Loucy (cell line): ENCODE measurements at regions not wholly inside any gene's neighbourhood (a gene's known extent, or its start where the extent isn't known, plus 50 kb on each side); places are given as distances from the start of the nearest gene placed in this dataset.
"Not testable (repeated sequence)": the region's sequence is repeated elsewhere in the genome, so short reads cannot be mapped to it uniquely, and the experiment has no call there.

Experiments
- H2AFZ ChIP-seq: fragments of 200-600 bp; sonication (generic); 2 replicates; pipeline ENCODE4 v1.6.0; 2016; ENCODE audit warnings: antibody characterized with exemption, mild to moderate bottlenecking, low read length, moderate library complexity
- H3F3A ChIP-seq: fragments of 200-600 bp; 2 replicates; pipeline ENCODE4 v1.6.0; 2016; ENCODE audit warnings: antibody characterized with exemption, low read depth, mild to moderate bottlenecking
- H3K27me3 ChIP-seq: fragments of 200-600 bp; sonication (generic); 2 replicates; pipeline ENCODE4 v1.6.1; 2014; ENCODE audit warnings: low read length, mild to moderate bottlenecking; ENCODE audit not compliant: insufficient read depth, poor library complexity, severe bottlenecking
- H3K36me3 ChIP-seq: fragments of 200-600 bp; sonication (generic); 2 replicates; pipeline ENCODE4 v1.6.1; 2016; ENCODE audit warnings: low read length; ENCODE audit not compliant: insufficient read depth
- H3K4me1 ChIP-seq: fragments of 200-600 bp; sonication (generic); 2 replicates; pipeline ENCODE4 v1.5.1; 2014; ENCODE audit warnings: low read length, mild to moderate bottlenecking; ENCODE audit not compliant: insufficient read depth, poor library complexity, severe bottlenecking
- H3K4me2 ChIP-seq: fragments of 200-600 bp; sonication (generic); 2 replicates; pipeline ENCODE4 v1.6.0; 2014; ENCODE audit warnings: antibody characterized with exemption, low read length, low read depth, mild to moderate bottlenecking; ENCODE audit not compliant: poor library complexity, severe bottlenecking
- H3K4me3 ChIP-seq: fragments of 200-600 bp; sonication (generic); 2 replicates; pipeline ENCODE4 v1.5.1; 2014; ENCODE audit warnings: low read length, mild to moderate bottlenecking, mixed read lengths; ENCODE audit not compliant: poor library complexity, severe bottlenecking
- H3K79me2 ChIP-seq: fragments of 200-600 bp; sonication (generic); 2 replicates; pipeline ENCODE4 v1.6.1; 2014; ENCODE audit warnings: low read length; ENCODE audit not compliant: insufficient read depth
- H3K9ac ChIP-seq: fragments of 200-600 bp; sonication (generic); 2 replicates; pipeline ENCODE4 v1.6.0; 2014; ENCODE audit warnings: mild to moderate bottlenecking, low read depth, low read length, moderate library complexity; ENCODE audit not compliant: poor library complexity, severe bottlenecking
- H3K9me2 ChIP-seq: fragments of 200-600 bp; sonication (generic); replicated peaks from 2 replicates; pipeline ENCODE4 v1.6.1; 2016; ENCODE audit warnings: low read depth, low read length, mixed read lengths
- H3K9me3 ChIP-seq: fragments of 200-600 bp; sonication (generic); 2 replicates; pipeline ENCODE4 v1.6.1; 2014; ENCODE audit warnings: mild to moderate bottlenecking, antibody characterized with exemption, low read length, low read depth; ENCODE audit not compliant: insufficient read depth
- H4K20me1 ChIP-seq: fragments of 200-600 bp; sonication (generic); 2 replicates; pipeline ENCODE4 v1.6.0; 2014; ENCODE audit warnings: antibody characterized with exemption, low read length, mild to moderate bottlenecking; ENCODE audit not compliant: insufficient read depth, poor library complexity, severe bottlenecking
- CTCF ChIP-seq: fragments of 200-600 bp; sonication (generic); conservative IDR thresholded peaks from 2 replicates; pipeline ENCODE4 v1.5.1; 2014; ENCODE audit warnings: mild to moderate bottlenecking, antibody characterized with exemption, low read length
- EZH2phosphoT487 ChIP-seq: fragments of 200-600 bp; IDR thresholded peaks from 2 replicates; pipeline ENCODE4 v1.6.1; 2018; ENCODE audit warnings: antibody characterized with exemption, mild to moderate bottlenecking, moderate library complexity, borderline replicate concordance

DNA sequence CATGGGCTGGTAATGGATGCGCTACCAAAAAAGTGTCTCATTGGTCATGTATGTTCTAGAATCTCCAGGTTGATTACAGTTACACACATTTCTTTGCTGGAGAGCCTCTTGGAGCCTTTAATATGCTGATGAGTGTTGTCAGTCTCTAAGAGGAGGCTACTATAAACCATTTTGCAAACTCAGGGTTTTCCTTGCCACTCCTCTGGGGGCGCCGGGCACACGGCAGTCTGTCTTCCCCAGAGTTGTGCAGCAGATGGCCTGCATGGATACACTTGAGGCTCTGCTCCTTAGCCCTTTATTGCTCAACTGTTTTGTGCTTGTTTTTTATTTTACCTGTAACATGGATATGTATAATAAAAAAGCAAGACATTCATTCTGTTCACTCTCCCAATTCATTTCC is 196.5 kb downstream of the ACTR3B start:
- TF ChIP-seq EZH2phosphoT487 (no peak), CTCF (no peak)
- no peaks in the 10 kb centered on the region for H3K79me2 ChIP-seq
- H3K4me2 ChIP-seq = no peak overlapping the region
- H3K9ac ChIP-seq = no peak overlapping the region
- H3K27me3 ChIP-seq = no peaks in the 10 kb centered on the region
- no peak overlapping the region for H2AFZ ChIP-seq
- no peaks in the 10 kb centered on the region for H3F3A ChIP-seq
- H3K9me3 ChIP-seq = peaks cover 3% of the 10 kb centered on the region; the same call in 1 of the 2 replicates
- no peaks in the 10 kb centered on the region for H4K20me1 ChIP-seq
- no peaks in the 10 kb centered on the region for H3K36me3 ChIP-seq
- no peaks in the 10 kb centered on the region for H3K9me2 ChIP-seq
- H3K4me1 ChIP-seq = no peaks in the 10 kb centered on the region
- no peak overlapping the region for H3K4me3 ChIP-seq

DNA sequence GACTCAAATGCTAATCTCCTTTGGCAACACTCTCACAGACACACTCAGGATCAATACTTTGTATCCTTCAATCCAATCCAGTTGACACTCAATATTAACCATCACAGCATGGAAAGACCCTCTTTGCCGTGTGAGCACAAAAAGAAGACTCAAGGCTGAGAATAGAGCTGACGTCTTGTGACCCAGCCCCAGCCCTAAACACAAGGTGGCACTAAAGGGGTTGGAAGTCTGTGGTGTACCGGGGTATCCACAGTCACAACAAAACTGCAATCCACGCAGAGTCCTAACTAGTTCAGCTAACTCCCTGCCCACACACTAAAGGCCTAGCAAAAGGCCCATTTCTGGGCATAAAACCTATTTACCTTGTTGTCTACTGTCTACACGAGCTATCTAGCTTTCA is 200.1 kb downstream of the ACTR3B start:
- TF ChIP-seq CTCF = no peak
- TF ChIP-seq EZH2phosphoT487 = no peak
- Histone ChIP-seq H3K9me3 (no peaks in the 10 kb centered on the region; the same call in 1 of the 2 replicates), H3K4me3 (no peak overlapping the region), H3K36me3 (no peaks in the 10 kb centered on the region), H3K4me2 (no peak overlapping the region), H3K79me2 (no peaks in the 10 kb centered on the region), H3K4me1 (no peaks in the 10 kb centered on the region), H2AFZ (no peak overlapping the region), H3K9me2 (no peaks in the 10 kb centered on the region), H3K9ac (no peak overlapping the region), H3K27me3 (no peaks in the 10 kb centered on the region), H3F3A (no peaks in the 10 kb centered on the region), H4K20me1 (no peaks in the 10 kb centered on the region)

DNA sequence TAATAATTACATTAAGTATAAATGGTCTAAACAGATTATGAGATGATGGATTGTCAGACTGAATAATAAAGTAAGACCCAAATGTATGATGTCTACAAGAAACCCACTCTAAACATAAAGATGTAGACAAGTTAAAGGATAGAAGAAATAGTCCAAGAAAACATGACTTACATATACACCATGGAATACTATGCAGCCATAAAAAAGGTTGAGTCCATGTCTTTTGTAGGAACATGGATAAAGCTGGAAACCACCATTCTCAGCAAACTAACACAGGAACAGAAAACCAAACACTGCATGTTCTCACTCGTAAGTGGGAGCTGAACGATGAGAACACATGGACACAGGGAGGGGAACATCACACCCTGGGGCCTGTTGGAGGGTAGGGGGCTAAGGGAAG is 202.2 kb downstream of the ACTR3B start:
- H3K4me3 ChIP-seq, H2AFZ ChIP-seq, H3K9ac ChIP-seq, H3F3A ChIP-seq, H3K9me2 ChIP-seq, H3K4me2 ChIP-seq, H4K20me1 ChIP-seq, H3K9me3 ChIP-seq, H3K36me3 ChIP-seq, H3K27me3 ChIP-seq, H3K79me2 ChIP-seq, H3K4me1 ChIP-seq: not testable (repeated sequence)

DNA sequence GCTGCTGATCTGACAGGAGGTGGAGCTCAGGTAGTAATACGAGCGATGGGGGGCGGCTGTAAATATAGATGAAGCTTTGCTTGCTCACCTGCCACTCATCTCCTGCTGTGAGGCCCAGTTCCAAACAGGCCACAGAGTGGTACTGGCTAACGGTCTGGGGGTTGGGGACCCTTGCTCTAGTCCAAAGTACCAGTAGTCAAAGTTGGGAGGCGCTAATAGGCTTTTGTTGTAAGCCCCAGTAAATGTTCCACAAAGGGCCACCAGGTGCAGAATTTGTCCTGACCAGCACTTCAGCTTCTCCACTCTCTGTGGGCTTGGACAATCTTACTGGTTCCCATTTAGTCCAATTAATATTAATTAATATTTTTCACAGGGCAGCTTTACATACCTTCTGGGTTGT is 206.6 kb downstream of the ACTR3B start:
- Histone ChIP-seq H3K4me1 (no peaks in the 10 kb centered on the region), H3K4me3 (no peak overlapping the region), H2AFZ (no peak overlapping the region), H3K9me2 (no peaks in the 10 kb centered on the region), H3F3A (no peaks in the 10 kb centered on the region), H3K9me3 (peaks cover 4% of the 10 kb centered on the region; the same call in 1 of the 2 replicates), H3K36me3 (no peaks in the 10 kb centered on the region), H3K27me3 (no peaks in the 10 kb centered on the region), H3K4me2 (no peak overlapping the region), H3K79me2 (no peaks in the 10 kb centered on the region), H3K9ac (no peak overlapping the region), H4K20me1 (no peaks in the 10 kb centered on the region)
- TF ChIP-seq CTCF = no peak
- no peak for TF ChIP-seq EZH2phosphoT487
